Pancreas (tissue), 10 donors: ENCODE measurements at regions not wholly inside any gene's neighbourhood (a gene's known extent, or its start where the extent isn't known, plus 50 kb on each side); places are given as distances from the start of the nearest gene placed in this dataset.

ENCODE experiments used
- ATAC-seq, 4 donors: fragments of 200-7000 bp; cut with Tn5 transposase; one replicate each; pipeline versions ENCODE4 v1.8.0 to v1.9.1; 2020; ENCODE audit warnings: mild to moderate bottlenecking in 4 of 4, moderate library complexity in 4 of 4
- DNase-seq, 6 donors: peaks; one replicate each; pipeline ENCODE4 v3.0.0-alpha.2; 2020
- FAIRE-seq: peaks from 2 replicates; lab custom pipeline; 2012; peaks lifted over from hg19 to GRCh38; lab: Jason Lieb, UNC
- H3K27ac ChIP-seq, 4 donors: fragments of 200-600 bp; sonication (generic); 1 replicate in 3 of 4; 2 replicates in 1 of 4; pipeline versions ENCODE4 v1.5.0 to v1.8.0; 2020
- H3K27me3 ChIP-seq, 4 donors: fragments of 200-600 bp; one replicate each; pipeline ENCODE4 v1.8.0; 2021
- H3K36me3 ChIP-seq, 3 donors: fragments of 200-600 bp; sonication (generic) in 1 of 3; one replicate each; pipeline versions ENCODE4 v1.5.0 to v1.8.0; 2020 to 2021
- H3K4me1 ChIP-seq, 3 donors: fragments of 200-600 bp; one replicate each; pipeline ENCODE4 v1.8.0; 2021
- H3K4me3 ChIP-seq, 4 donors: fragments of 200-600 bp; sonication (generic) in 2 of 4; one replicate each; pipeline versions ENCODE4 v1.5.0 to v1.8.0; 2020 to 2021
- H3K9me3 ChIP-seq, 4 donors: fragments of 200-600 bp; one replicate each; pipeline ENCODE4 v1.8.0; 2021
- WGBS, 2 donors: extraction: QIAGEN DNeasy Blood & Tissue Kit; methylation state at CpG; one replicate each; pipeline ENCODE4 v1.1.7; 2013; 5-methylcytosine and 5-hydroxymethylcytosine counted together
- intact Hi-C, 3 donors: fragments of 100-400 bp; cut with DNase I; formaldehyde crosslinking; loops; one replicate each; pipeline versions ENCODE4 v1.11.1 to v1.14.2; 2022
- TF ChIP-seq, protein P1 (sequence below), 4 donors: fragments of 200-600 bp; sonication (generic) in 3 of 4; IDR thresholded peaks; one replicate each; pipeline versions ENCODE4 v1.5.0 to v1.8.0; 2021; ENCODE audit warnings: antibody characterized with exemption in 4 of 4
- donor health status: healthy with polysubstance abuse.
- donor health status: DM: no; HTN: no; CAD: no; lungs with moderate emphysema.
- donor health status: DM: no; HTN: no; CAD: no.
- donor health status: control.
- donor health status: control.
- donor health status: Bipolar disorder and iron deficiency.
- donor health status: DM: yes; HTN: yes; CAD: no.
- donor health status: DM: no; HTN: no; CAD: no.
- donor health status: DM: no; HTN: no; CAD: no.
- donor health status: DM: yes; HTN: yes; CAD: no.

DNA sequence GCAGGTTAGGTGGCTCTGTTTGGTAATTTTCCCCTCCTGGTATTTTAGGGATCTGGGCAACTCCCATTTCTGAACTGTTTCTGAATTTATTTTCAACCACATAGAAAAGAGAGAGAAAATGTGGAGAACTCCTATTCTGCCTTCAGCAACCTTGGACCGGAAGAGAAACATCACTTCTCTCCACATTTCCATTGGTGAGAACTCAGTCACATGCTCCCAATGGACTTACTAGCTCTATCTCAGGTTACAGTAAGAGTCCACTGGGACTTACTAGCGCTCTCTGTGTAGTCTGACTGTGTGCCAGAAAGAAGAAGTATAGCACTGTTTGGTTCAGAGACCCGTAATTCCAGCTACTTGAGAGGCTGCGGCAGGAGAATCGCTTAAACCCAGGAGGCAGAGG is 383.2 kb downstream of the DUSP6 start:
- WGBS, 2 donors = 96 to 99% methylated on average over 5 of the region's 5 CpGs
- Histone ChIP-seq H3K27me3 (no peaks in the 10 kb centered on the region), H3K4me3 (no peak overlapping the region), H3K36me3 (no peaks in the 10 kb centered on the region), H3K27ac (no peak overlapping the region), H3K4me1 (no peaks in the 10 kb centered on the region), H3K9me3 (no peaks in the 10 kb centered on the region)
- intact Hi-C loops = no loop called here
- no peak for DNase-seq
- no peak for ATAC-seq
- no peak for FAIRE-seq
- TF ChIP-seq, protein P1, sequence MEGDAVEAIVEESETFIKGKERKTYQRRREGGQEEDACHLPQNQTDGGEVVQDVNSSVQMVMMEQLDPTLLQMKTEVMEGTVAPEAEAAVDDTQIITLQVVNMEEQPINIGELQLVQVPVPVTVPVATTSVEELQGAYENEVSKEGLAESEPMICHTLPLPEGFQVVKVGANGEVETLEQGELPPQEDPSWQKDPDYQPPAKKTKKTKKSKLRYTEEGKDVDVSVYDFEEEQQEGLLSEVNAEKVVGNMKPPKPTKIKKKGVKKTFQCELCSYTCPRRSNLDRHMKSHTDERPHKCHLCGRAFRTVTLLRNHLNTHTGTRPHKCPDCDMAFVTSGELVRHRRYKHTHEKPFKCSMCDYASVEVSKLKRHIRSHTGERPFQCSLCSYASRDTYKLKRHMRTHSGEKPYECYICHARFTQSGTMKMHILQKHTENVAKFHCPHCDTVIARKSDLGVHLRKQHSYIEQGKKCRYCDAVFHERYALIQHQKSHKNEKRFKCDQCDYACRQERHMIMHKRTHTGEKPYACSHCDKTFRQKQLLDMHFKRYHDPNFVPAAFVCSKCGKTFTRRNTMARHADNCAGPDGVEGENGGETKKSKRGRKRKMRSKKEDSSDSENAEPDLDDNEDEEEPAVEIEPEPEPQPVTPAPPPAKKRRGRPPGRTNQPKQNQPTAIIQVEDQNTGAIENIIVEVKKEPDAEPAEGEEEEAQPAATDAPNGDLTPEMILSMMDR (IDR thresholded peaks at IDR 0.05) = no peak

GRCh38 chr12:88960213-88960878 is 380.1 kb upstream of the KITLG start:
- Histone ChIP-seq H3K27me3 (no peaks in the 10 kb centered on the region), H3K36me3 (no peaks in the 10 kb centered on the region), H3K27ac (no peak overlapping the region), H3K9me3 (no peaks in the 10 kb centered on the region), H3K4me1 (peaks cover 0 to 5% (median 0%) of the 10 kb centered on the region in 3 donors), H3K4me3 (no peak overlapping the region)
- TF ChIP-seq, protein P1 (IDR thresholded peaks at IDR 0.05) = no peak
- intact Hi-C loops = no loop called here
- WGBS, 2 donors = 89% methylated on average over 2 of the region's 2 CpGs
- ATAC-seq (peak in 1 of 4 donors; percentile 53), FAIRE-seq (no peak), DNase-seq (no peak)

GRCh38 chr12:88958946-88959345 is 378.7 kb upstream of the KITLG start:
- intact Hi-C loops = no loop called here
- H3K27me3 ChIP-seq = no peaks in the 10 kb centered on the region
- H3K4me1 ChIP-seq = peaks cover 0 to 7% (median 0%) of the 10 kb centered on the region in 3 donors
- H3K27ac ChIP-seq = no peak overlapping the region
- no peak for FAIRE-seq
- H3K4me3 ChIP-seq = no peak overlapping the region
- H3K9me3 ChIP-seq = no peaks in the 10 kb centered on the region
- TF ChIP-seq, protein P1 (IDR thresholded peaks at IDR 0.05) = no peak
- no peaks in the 10 kb centered on the region for H3K36me3 ChIP-seq
- no peak for ATAC-seq
- DNase-seq = no peak

- H3K9me3 ChIP-seq = no peaks in the 10 kb centered on the region
- H3K36me3 ChIP-seq = no peaks in the 10 kb centered on the region
- no peak for ATAC-seq
- H3K27ac ChIP-seq = no peak overlapping the region
- H3K4me1 ChIP-seq = peaks cover 0 to 7% (median 0%) of the 10 kb centered on the region in 3 donors
- DNase-seq = no peak
- TF ChIP-seq, protein P1 (IDR thresholded peaks at IDR 0.05) = no peak
- intact Hi-C loops = no loop called here
- H3K4me3 ChIP-seq = no peak overlapping the region
- H3K27me3 ChIP-seq = no peaks in the 10 kb centered on the region
- FAIRE-seq = no peak
Observed at GRCh38 chr12:88958153-88958552, 377.9 kb upstream of the KITLG start.

GRCh38 chr12:88957358-88957757 is 377.1 kb upstream of the KITLG start:
- intact Hi-C loops = no loop called here
- FAIRE-seq (no peak), ATAC-seq (no peak), DNase-seq (no peak)
- WGBS, 2 donors = 88 to 95% methylated on average over 3 of the region's 3 CpGs
- peaks cover 0 to 7% (median 0%) of the 10 kb centered on the region in 3 donors for H3K4me1 ChIP-seq
- no peaks in the 10 kb centered on the region for H3K9me3 ChIP-seq
- no peaks in the 10 kb centered on the region for H3K36me3 ChIP-seq
- no peaks in the 10 kb centered on the region for H3K27me3 ChIP-seq
- H3K4me3 ChIP-seq = no peak overlapping the region
- no peak overlapping the region for H3K27ac ChIP-seq
- TF ChIP-seq, protein P1 (IDR thresholded peaks at IDR 0.05) = no peak
